ENCODE measurements at regions not wholly inside any gene's neighbourhood (a gene's known extent, or its start where the extent isn't known, plus 50 kb on each side); places are given as distances from the start of the nearest gene placed in this dataset.
"Not testable (repeated sequence)": the region's sequence is repeated elsewhere in the genome, so short reads cannot be mapped to it uniquely, and the experiment has no call there.

GRCh38 chr2:118593257-118593656 lies 254.2 kb downstream of the EN1 start:
- no peaks in the 10 kb centered on the region for H3K4me1 Mint-ChIP-seq (ENCODE audit: low read depth in 2 of 2)
- no peak for ATAC-seq (replicated peaks)
- H3K36me3 Mint-ChIP-seq (ENCODE audit: insufficient read depth), result no peaks in the 10 kb centered on the region

GRCh38 chr2:118591223-118591622 lies 256.2 kb downstream of the EN1 start:
- Mint-ChIP-seq H3K36me3 (ENCODE audit: insufficient read depth) (no peaks in the 10 kb centered on the region), H3K27me3 (peaks cover 0 to 7% of the 10 kb centered on the region in 2 donors), H3K27ac (no peak overlapping the region), H3K4me1 (ENCODE audit: low read depth in 2 of 2) (no peaks in the 10 kb centered on the region), H3K9me3 (no peaks in the 10 kb centered on the region), H3K4me3 (no peak overlapping the region)
- DNase-seq (no peak), ATAC-seq (replicated peaks) (no peak)

More at GRCh38 chr2:118593257-118593656, 254.2 kb downstream of the EN1 start:
- no peak for DNase-seq
- peaks cover 0 to 7% of the 10 kb centered on the region in 2 donors for H3K27me3 Mint-ChIP-seq
- no peak overlapping the region for H3K27ac Mint-ChIP-seq
- H3K4me3 Mint-ChIP-seq, result no peak overlapping the region
- peaks cover 0 to 2% of the 10 kb centered on the region in 2 donors for H3K9me3 Mint-ChIP-seq

- no peaks in the 10 kb centered on the region for H3K36me3 Mint-ChIP-seq (ENCODE audit: insufficient read depth)
- H3K9me3 Mint-ChIP-seq, result no peaks in the 10 kb centered on the region
- no peaks in the 10 kb centered on the region for H3K4me1 Mint-ChIP-seq (ENCODE audit: low read depth in 2 of 2)
- no peak overlapping the region for H3K27ac Mint-ChIP-seq
- ATAC-seq (replicated peaks) (no peak), DNase-seq (no peak)
- H3K27me3 Mint-ChIP-seq, result no peaks in the 10 kb centered on the region
- no peak overlapping the region for H3K4me3 Mint-ChIP-seq
Measured at GRCh38 chr2:118589721-118590120, 257.7 kb downstream of the EN1 start.

- H3K27me3 Mint-ChIP-seq, result no peaks in the 10 kb centered on the region
- H3K4me1 Mint-ChIP-seq (ENCODE audit: low read depth in 2 of 2), result no peaks in the 10 kb centered on the region
- ATAC-seq (replicated peaks) (no peak), DNase-seq (no peak)
- H3K36me3 Mint-ChIP-seq (ENCODE audit: insufficient read depth), result no peaks in the 10 kb centered on the region
- H3K9me3 Mint-ChIP-seq, result no peaks in the 10 kb centered on the region
- no peak overlapping the region for H3K27ac Mint-ChIP-seq
- H3K4me3 Mint-ChIP-seq, result no peak overlapping the region
Measured at GRCh38 chr2:118588850-118589249, 258.6 kb downstream of the EN1 start.

GRCh38 chr2:118586312-118586711 lies 261.1 kb downstream of the EN1 start:
- no peaks in the 10 kb centered on the region for H3K4me1 Mint-ChIP-seq (ENCODE audit: low read depth in 2 of 2)
- no peaks in the 10 kb centered on the region for H3K27me3 Mint-ChIP-seq
- no peak overlapping the region for H3K27ac Mint-ChIP-seq
- H3K9me3 Mint-ChIP-seq, result no peaks in the 10 kb centered on the region
- H3K36me3 Mint-ChIP-seq (ENCODE audit: insufficient read depth), result no peaks in the 10 kb centered on the region
- H3K4me3 Mint-ChIP-seq, result no peak overlapping the region
- ATAC-seq (replicated peaks) (no peak), DNase-seq (no peak)

GRCh38 chr2:118584877-118585276 lies 262.6 kb downstream of the EN1 start:
- no peak overlapping the region for H3K4me3 Mint-ChIP-seq
- H3K27ac Mint-ChIP-seq, result no peak overlapping the region
- H3K4me1 Mint-ChIP-seq (ENCODE audit: low read depth in 2 of 2), result no peaks in the 10 kb centered on the region
- no peak for DNase-seq
- no peak for ATAC-seq (replicated peaks)
- H3K36me3 Mint-ChIP-seq (ENCODE audit: insufficient read depth), result no peaks in the 10 kb centered on the region
- no peaks in the 10 kb centered on the region for H3K9me3 Mint-ChIP-seq
- H3K27me3 Mint-ChIP-seq, result peaks cover 0 to under 1% of the 10 kb centered on the region in 2 donors

- Mint-ChIP-seq H3K27ac (no peak overlapping the region), H3K4me3 (no peak overlapping the region), H3K4me1 (ENCODE audit: low read depth in 2 of 2) (no peaks in the 10 kb centered on the region), H3K36me3 (ENCODE audit: insufficient read depth) (no peaks in the 10 kb centered on the region), H3K27me3 (peaks cover 0 to 7% of the 10 kb centered on the region in 2 donors), H3K9me3 (no peaks in the 10 kb centered on the region)
- no peak for ATAC-seq (replicated peaks)
- no peak for DNase-seq
Measured at GRCh38 chr2:118584062-118584749, 263.2 kb downstream of the EN1 start.

- Mint-ChIP-seq H3K4me3 (no peak overlapping the region), H3K27me3 (peaks cover 0 to 11% of the 10 kb centered on the region in 2 donors), H3K36me3 (ENCODE audit: insufficient read depth) (no peaks in the 10 kb centered on the region), H3K4me1 (ENCODE audit: low read depth in 2 of 2) (no peaks in the 10 kb centered on the region), H3K9me3 (no peaks in the 10 kb centered on the region), H3K27ac (no peak overlapping the region)
- DNase-seq, result no peak
- no peak for ATAC-seq (replicated peaks)
Measured at GRCh38 chr2:118582058-118582457, 265.4 kb downstream of the EN1 start.

GRCh38 chr2:118580651-118581050 lies 266.8 kb downstream of the EN1 start:
- Mint-ChIP-seq H3K4me3 (no peak overlapping the region), H3K27ac (no peak overlapping the region), H3K4me1 (ENCODE audit: low read depth in 2 of 2) (no peaks in the 10 kb centered on the region), H3K36me3 (ENCODE audit: insufficient read depth) (no peaks in the 10 kb centered on the region), H3K9me3 (no peaks in the 10 kb centered on the region), H3K27me3 (peaks cover 4 to 11% of the 10 kb centered on the region in 2 donors)
- ATAC-seq (replicated peaks) (no peak), DNase-seq (no peak)

- ATAC-seq (replicated peaks), result no peak
- H3K9me3 Mint-ChIP-seq, result no peaks in the 10 kb centered on the region
- no peak for DNase-seq
- H3K4me1 Mint-ChIP-seq (ENCODE audit: low read depth in 2 of 2), result no peaks in the 10 kb centered on the region
- H3K36me3 Mint-ChIP-seq (ENCODE audit: insufficient read depth), result no peaks in the 10 kb centered on the region
- no peak overlapping the region for H3K4me3 Mint-ChIP-seq
- no peak overlapping the region for H3K27ac Mint-ChIP-seq
- peaks cover 9 to 16% of the 10 kb centered on the region in 2 donors for H3K27me3 Mint-ChIP-seq
Measured at GRCh38 chr2:118580107-118580506, 267.3 kb downstream of the EN1 start.

GRCh38 chr2:118577202-118577601 lies 270.2 kb downstream of the EN1 start:
- DNase-seq (no peak), ATAC-seq (replicated peaks) (no peak)
- no peak overlapping the region for H3K27ac Mint-ChIP-seq
- H3K4me3 Mint-ChIP-seq, result no peak overlapping the region
- no peaks in the 10 kb centered on the region for H3K4me1 Mint-ChIP-seq (ENCODE audit: low read depth in 2 of 2)
- H3K36me3 Mint-ChIP-seq (ENCODE audit: insufficient read depth), result no peaks in the 10 kb centered on the region
- no peaks in the 10 kb centered on the region for H3K9me3 Mint-ChIP-seq
- H3K27me3 Mint-ChIP-seq, result peaks cover 19 to 34% of the 10 kb centered on the region in 2 donors

GRCh38 chr2:118576109-118576855 lies 271.2 kb downstream of the EN1 start:
- Mint-ChIP-seq H3K4me3 (no peak overlapping the region), H3K27me3 (peaks cover 19 to 34% of the 10 kb centered on the region in 2 donors), H3K36me3 (ENCODE audit: insufficient read depth) (no peaks in the 10 kb centered on the region), H3K9me3 (no peaks in the 10 kb centered on the region), H3K27ac (no peak overlapping the region), H3K4me1 (ENCODE audit: low read depth in 2 of 2) (no peaks in the 10 kb centered on the region)
- DNase-seq (no peak), ATAC-seq (replicated peaks) (no peak)

GRCh38 chr2:118572380-118572779 lies 275.1 kb downstream of the EN1 start:
- not testable (repeated sequence) for H3K36me3 Mint-ChIP-seq (ENCODE audit: insufficient read depth); ATAC-seq (replicated peaks); H3K4me1 Mint-ChIP-seq (ENCODE audit: low read depth in 2 of 2); H3K9me3 Mint-ChIP-seq; DNase-seq; H3K4me3 Mint-ChIP-seq; H3K27ac Mint-ChIP-seq
- H3K27me3 Mint-ChIP-seq, result peaks cover 19 to 23% of the 10 kb centered on the region in 2 donors

GRCh38 chr2:118569876-118570535 lies 277.4 kb downstream of the EN1 start:
- Mint-ChIP-seq H3K9me3 (no peaks in the 10 kb centered on the region), H3K4me1 (ENCODE audit: low read depth in 2 of 2) (no peaks in the 10 kb centered on the region), H3K27me3 (peaks cover 9 to 17% of the 10 kb centered on the region in 2 donors), H3K36me3 (ENCODE audit: insufficient read depth) (no peaks in the 10 kb centered on the region), H3K4me3 (no peak overlapping the region), H3K27ac (no peak overlapping the region)
- DNase-seq, result no peak
- ATAC-seq (replicated peaks), result no peak

Measured in effector memory CD8-positive, alpha-beta T cell (primary cell).